CD8-positive, alpha-beta memory T cell (primary cell): ENCODE measurements at regions not wholly inside any gene's neighbourhood (a gene's known extent, or its start where the extent isn't known, plus 50 kb on each side); places are given as distances from the start of the nearest gene placed in this dataset.

Source experiments
- CTCF ChIA-PET: fragments of 350-600 bp; sonication (Branson Sonifier 250); formaldehyde crosslinking; loops from one replicate; lab custom pipeline; 2021; ENCODE audit warnings: antibody characterized with exemption; lab: Charles Lee
- POLR2A ChIA-PET: fragments of 350-600 bp; sonication (Branson Sonifier 250); formaldehyde crosslinking; loops from one replicate; lab custom pipeline; 2021; ENCODE audit warnings: antibody characterized with exemption; lab: Charles Lee
- DNase-seq, 5 donors: peaks; one replicate each; pipeline versions ENCODE4 v3.0.0 to v3.0.0-alpha.2; 2020 to 2022; ENCODE audit warnings: mixed read lengths in 1 of 5
- H3K27ac ChIP-seq: one replicate; pipeline ENCODE4 v1.7.0; 2013; ENCODE audit warnings: low read depth, mild to moderate bottlenecking, low read length, moderate library complexity
- H3K27me3 ChIP-seq: 2 replicates; pipeline ENCODE4 v1.7.0; 2013; ENCODE audit warnings: low read length, mild to moderate bottlenecking; ENCODE audit not compliant: insufficient read depth, poor library complexity, severe bottlenecking
- H3K36me3 ChIP-seq: 2 replicates; pipeline ENCODE4 v1.7.0; 2013; ENCODE audit warnings: mild to moderate bottlenecking, low read length, moderate library complexity; ENCODE audit not compliant: insufficient read depth
- H3K4me1 ChIP-seq: 2 replicates; pipeline ENCODE4 v1.7.0; 2013; ENCODE audit warnings: mild to moderate bottlenecking, low read length, moderate library complexity; ENCODE audit not compliant: insufficient read depth
- H3K4me3 ChIP-seq: 2 replicates; pipeline ENCODE4 v1.7.0; 2013; ENCODE audit warnings: mild to moderate bottlenecking, low read length
- H3K9me3 ChIP-seq: 2 replicates; pipeline ENCODE4 v1.7.0; 2013; ENCODE audit warnings: mild to moderate bottlenecking, low read length
- H3K27ac Mint-ChIP-seq, 8 donors: one replicate each; pipeline ENCODE4 v1.8.0; 2020 to 2021; ENCODE audit warnings: mixed read lengths in 8 of 8, mild to moderate bottlenecking in 6 of 8, inconsistent platforms in 3 of 8, moderate library complexity in 3 of 8
- H3K27me3 Mint-ChIP-seq, 2 donors: one replicate each; pipeline ENCODE4 v1.8.0; 2020 to 2021; ENCODE audit warnings: mixed read lengths in 2 of 2, mild to moderate bottlenecking in 1 of 2, moderate library complexity in 1 of 2
- H3K36me3 Mint-ChIP-seq, 3 donors: one replicate each; pipeline ENCODE4 v1.8.0; 2020 to 2021; ENCODE audit warnings: mixed read lengths in 3 of 3, inconsistent platforms in 1 of 3, mild to moderate bottlenecking in 1 of 3
- H3K4me1 Mint-ChIP-seq, 3 donors: one replicate each; pipeline ENCODE4 v1.8.0; 2020 to 2021; ENCODE audit warnings: mixed read lengths in 3 of 3, inconsistent platforms in 1 of 3, mild to moderate bottlenecking in 1 of 3
- H3K4me3 Mint-ChIP-seq, 7 donors: one replicate each; pipeline ENCODE4 v1.8.0; 2020 to 2021; ENCODE audit warnings: mixed read lengths in 7 of 7, mild to moderate bottlenecking in 6 of 7, moderate library complexity in 4 of 7, inconsistent platforms in 2 of 7
- H3K9me3 Mint-ChIP-seq, 5 donors: one replicate each; pipeline ENCODE4 v1.8.0; 2020 to 2022; ENCODE audit warnings: mixed read lengths in 5 of 5, mild to moderate bottlenecking in 3 of 5, moderate library complexity in 2 of 5, inconsistent platforms in 1 of 5

DNA sequence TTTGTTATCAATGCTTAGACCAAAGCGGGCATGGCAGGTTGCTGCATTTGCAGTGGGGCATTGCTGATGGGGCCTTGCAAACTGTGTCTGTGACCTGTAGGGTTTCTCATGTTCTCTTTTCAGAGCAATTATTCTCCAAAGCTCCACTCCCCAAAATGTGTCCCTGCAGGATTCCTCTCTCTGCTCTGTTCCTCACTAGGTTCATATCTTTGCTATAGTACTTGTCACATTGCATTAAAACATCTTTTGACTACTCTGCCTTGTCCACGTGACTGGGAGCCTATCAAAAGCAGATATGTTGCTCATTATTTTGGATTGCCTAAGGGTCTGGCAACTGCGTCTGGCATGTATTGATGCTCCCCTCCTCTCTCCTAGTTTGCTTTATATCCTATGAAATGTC is 177.7 kb upstream of the MID1 start:
- DNase-seq, result no peak
- peaks cover 0 to 9% (median 2%) of the 10 kb centered on the region in 5 donors for H3K9me3 Mint-ChIP-seq
- H3K36me3 ChIP-seq, result no peaks in the 10 kb centered on the region
- no peaks in the 10 kb centered on the region for H3K4me1 ChIP-seq
- no peak overlapping the region for H3K27ac ChIP-seq
- H3K27me3 Mint-ChIP-seq, result no peaks in the 10 kb centered on the region
- H3K9me3 ChIP-seq, result no peaks in the 10 kb centered on the region
- H3K4me3 ChIP-seq, result no peak overlapping the region
- no peak overlapping the region for H3K4me3 Mint-ChIP-seq
- H3K27me3 ChIP-seq, result no peaks in the 10 kb centered on the region
- POLR2A ChIA-PET, result no interaction called here
- H3K27ac Mint-ChIP-seq, result no peak overlapping the region
- CTCF ChIA-PET, result no interaction called here
- no peaks in the 10 kb centered on the region for H3K4me1 Mint-ChIP-seq
- no peaks in the 10 kb centered on the region for H3K36me3 Mint-ChIP-seq

DNA sequence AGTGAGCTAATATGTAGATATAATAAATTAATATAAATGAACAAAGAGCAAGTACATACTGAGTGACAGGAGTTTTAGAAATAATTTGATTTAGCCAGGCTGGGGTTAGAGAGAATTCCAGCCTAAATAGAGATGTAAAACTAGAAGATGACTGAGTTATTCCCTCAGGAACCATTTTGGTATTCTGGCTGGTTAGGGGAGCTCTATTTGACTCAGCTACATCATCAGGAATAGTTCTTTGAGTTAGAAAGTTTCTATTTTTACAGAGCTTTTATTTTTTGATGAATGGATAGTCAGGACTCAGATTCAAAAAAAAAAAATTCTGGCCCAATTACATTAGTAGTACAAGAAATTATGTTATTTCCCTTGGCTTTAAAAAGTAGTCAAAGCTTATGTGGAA is 180.4 kb upstream of the MID1 start:
- Mint-ChIP-seq H3K9me3 (peaks cover 0 to 9% (median 0%) of the 10 kb centered on the region in 5 donors), H3K4me1 (no peaks in the 10 kb centered on the region), H3K27ac (no peak overlapping the region), H3K4me3 (no peak overlapping the region), H3K27me3 (no peaks in the 10 kb centered on the region), H3K36me3 (no peaks in the 10 kb centered on the region)
- H3K27me3 ChIP-seq, result no peaks in the 10 kb centered on the region
- DNase-seq, result no peak
- H3K9me3 ChIP-seq, result no peaks in the 10 kb centered on the region
- no peak overlapping the region for H3K27ac ChIP-seq
- ChIA-PET CTCF (interaction anchor here (0.9 kb wide), 1 partner anchor 15 kb away, joined by 3 read pairs; no protein-coding TSS in a partner anchor), POLR2A (no interaction called here)
- H3K36me3 ChIP-seq, result no peaks in the 10 kb centered on the region
- no peak overlapping the region for H3K4me3 ChIP-seq
- H3K4me1 ChIP-seq, result no peaks in the 10 kb centered on the region

DNA sequence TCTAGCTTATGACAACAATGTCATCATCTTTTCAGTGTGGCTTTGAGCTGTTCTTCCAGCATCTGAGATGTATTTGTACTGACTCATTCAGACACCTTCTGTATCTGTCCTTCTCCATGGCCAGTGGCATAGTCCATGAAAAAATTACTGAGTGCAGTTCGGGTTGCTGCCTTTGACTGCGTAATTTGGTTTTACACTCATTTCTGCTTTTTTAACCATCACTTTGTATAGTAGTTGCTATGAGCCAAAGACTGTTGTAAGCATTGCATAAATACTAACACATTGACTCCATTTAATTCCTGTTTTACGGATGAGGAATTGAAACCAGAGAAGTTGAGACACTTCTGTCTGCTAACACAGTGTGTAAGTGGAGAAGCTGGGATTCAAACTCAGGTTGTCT is 190.7 kb upstream of the MID1 start:
- H3K27me3 ChIP-seq, result no peaks in the 10 kb centered on the region
- Mint-ChIP-seq H3K27ac (no peak overlapping the region), H3K4me1 (no peaks in the 10 kb centered on the region), H3K4me3 (no peak overlapping the region), H3K9me3 (peaks cover 0 to 15% (median 5%) of the 10 kb centered on the region in 5 donors), H3K27me3 (peaks cover 0 to 2% of the 10 kb centered on the region in 2 donors), H3K36me3 (no peaks in the 10 kb centered on the region)
- CTCF ChIA-PET, result no interaction called here
- no peaks in the 10 kb centered on the region for H3K4me1 ChIP-seq
- H3K27ac ChIP-seq, result no peak overlapping the region
- no peak for DNase-seq
- H3K36me3 ChIP-seq, result no peaks in the 10 kb centered on the region
- POLR2A ChIA-PET, result no interaction called here
- no peaks in the 10 kb centered on the region for H3K9me3 ChIP-seq
- H3K4me3 ChIP-seq, result no peak overlapping the region

DNA sequence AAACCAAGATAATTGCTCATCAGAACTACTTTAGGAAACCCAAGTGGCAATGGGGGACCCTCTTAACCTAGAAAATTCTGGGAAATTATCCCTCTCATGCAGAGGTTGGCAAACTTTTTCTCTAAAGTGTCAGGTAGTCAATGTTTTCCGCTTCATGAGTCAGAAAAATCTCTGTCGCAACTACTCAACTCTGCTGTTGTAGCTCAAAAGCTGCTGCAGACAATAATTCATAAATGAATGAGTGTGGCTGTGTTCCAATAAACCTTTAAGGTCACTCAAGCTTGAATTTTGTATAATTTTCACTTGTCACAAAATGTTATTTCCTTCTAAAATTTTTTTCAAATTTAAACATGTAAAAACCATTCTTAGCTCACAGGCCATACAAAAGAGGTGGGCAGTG is 193.4 kb upstream of the MID1 start:
- Mint-ChIP-seq H3K9me3 (peaks cover 0 to 10% (median 2%) of the 10 kb centered on the region in 5 donors), H3K27me3 (no peaks in the 10 kb centered on the region), H3K4me1 (no peaks in the 10 kb centered on the region), H3K4me3 (no peak overlapping the region), H3K27ac (no peak overlapping the region), H3K36me3 (no peaks in the 10 kb centered on the region)
- Histone ChIP-seq H3K4me3 (no peak overlapping the region), H3K4me1 (no peaks in the 10 kb centered on the region), H3K9me3 (no peaks in the 10 kb centered on the region), H3K27ac (no peak overlapping the region), H3K27me3 (no peaks in the 10 kb centered on the region), H3K36me3 (no peaks in the 10 kb centered on the region)
- ChIA-PET POLR2A (no interaction called here), CTCF (no interaction called here)
- no peak for DNase-seq

DNA sequence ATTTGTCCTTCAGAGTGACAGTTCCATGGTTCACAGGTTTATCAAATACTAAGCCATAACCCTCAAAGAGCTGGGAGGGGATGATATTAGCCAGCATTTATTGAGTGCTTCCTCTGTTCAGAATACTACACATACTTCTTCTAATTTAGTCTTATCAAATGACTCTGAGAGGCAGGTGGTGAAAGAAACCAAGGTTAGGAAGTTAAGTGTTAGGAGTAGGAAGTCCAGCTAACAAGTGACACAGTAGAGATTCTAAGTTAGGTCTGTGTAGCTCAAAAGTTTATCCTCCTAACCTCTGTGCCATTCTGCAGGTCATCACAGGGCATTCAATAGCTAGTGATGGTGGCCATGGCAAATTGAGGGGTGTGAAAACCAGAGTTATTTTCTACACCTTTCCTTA is 198.3 kb upstream of the MID1 start:
- H3K27me3 Mint-ChIP-seq, result peaks cover 0 to 1% of the 10 kb centered on the region in 2 donors
- no peaks in the 10 kb centered on the region for H3K36me3 Mint-ChIP-seq
- no peak for DNase-seq
- Histone ChIP-seq H3K4me3 (no peak overlapping the region), H3K27ac (no peak overlapping the region), H3K4me1 (no peaks in the 10 kb centered on the region), H3K27me3 (no peaks in the 10 kb centered on the region), H3K36me3 (no peaks in the 10 kb centered on the region), H3K9me3 (no peaks in the 10 kb centered on the region)
- peaks cover 0 to 5% (median 0%) of the 10 kb centered on the region in 5 donors for H3K9me3 Mint-ChIP-seq
- H3K27ac Mint-ChIP-seq, result no peak overlapping the region
- H3K4me3 Mint-ChIP-seq, result no peak overlapping the region
- ChIA-PET POLR2A (no interaction called here), CTCF (no interaction called here)
- no peaks in the 10 kb centered on the region for H3K4me1 Mint-ChIP-seq

DNA sequence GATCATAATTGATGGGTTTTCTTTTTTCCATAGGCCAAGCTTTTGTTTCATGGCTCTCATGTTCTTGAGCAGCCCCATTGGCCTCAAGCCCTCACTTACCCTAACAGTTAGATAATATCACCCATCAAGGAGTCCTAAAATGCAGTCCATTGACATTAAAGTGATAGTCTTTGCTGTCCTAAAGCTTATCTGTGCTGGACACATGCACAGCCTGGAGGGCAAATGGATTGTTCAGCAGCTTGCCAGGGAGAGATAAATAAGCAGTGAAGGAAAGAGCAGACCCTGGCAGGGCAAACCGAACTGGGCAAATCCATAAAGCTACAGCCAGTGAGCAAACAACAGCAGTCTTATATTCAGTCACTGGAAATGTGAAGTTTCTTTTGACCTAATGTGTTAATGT is 199.6 kb upstream of the MID1 start:
- no peaks in the 10 kb centered on the region for H3K9me3 ChIP-seq
- H3K27me3 ChIP-seq, result no peaks in the 10 kb centered on the region
- POLR2A ChIA-PET, result no interaction called here
- no peaks in the 10 kb centered on the region for H3K4me1 Mint-ChIP-seq
- no peak overlapping the region for H3K27ac Mint-ChIP-seq
- CTCF ChIA-PET, result no interaction called here
- no peak for DNase-seq
- no peaks in the 10 kb centered on the region for H3K36me3 Mint-ChIP-seq
- no peak overlapping the region for H3K4me3 ChIP-seq
- H3K4me3 Mint-ChIP-seq, result no peak overlapping the region
- no peaks in the 10 kb centered on the region for H3K4me1 ChIP-seq
- no peak overlapping the region for H3K27ac ChIP-seq
- no peaks in the 10 kb centered on the region for H3K36me3 ChIP-seq
- H3K27me3 Mint-ChIP-seq, result peaks cover 0 to 1% of the 10 kb centered on the region in 2 donors
- peaks cover 0 to 5% (median 0%) of the 10 kb centered on the region in 5 donors for H3K9me3 Mint-ChIP-seq

DNA sequence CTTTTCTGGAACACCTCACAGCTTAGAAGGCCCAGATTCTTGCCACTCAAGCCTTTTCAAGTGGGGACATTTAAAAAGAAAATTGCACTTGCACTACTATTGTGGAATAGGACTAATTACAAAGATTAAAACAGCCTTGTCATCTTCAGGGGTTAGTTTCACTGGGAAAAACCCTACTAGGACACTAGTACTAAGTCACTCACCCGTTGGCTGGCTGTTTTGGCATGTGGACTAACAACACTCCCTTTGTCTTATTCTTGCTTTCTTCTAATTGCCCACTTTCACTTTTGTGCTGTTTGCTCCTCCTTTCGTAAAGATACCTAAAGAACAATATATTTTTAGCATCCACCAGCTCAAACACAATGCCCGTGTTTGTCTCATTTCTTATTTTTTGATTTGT is 200.9 kb upstream of the MID1 start:
- H3K36me3 ChIP-seq, result no peaks in the 10 kb centered on the region
- H3K9me3 Mint-ChIP-seq, result peaks cover 0 to 7% (median 2%) of the 10 kb centered on the region in 5 donors
- ChIA-PET CTCF (no interaction called here), POLR2A (no interaction called here)
- no peak for DNase-seq
- H3K4me1 ChIP-seq, result no peaks in the 10 kb centered on the region
- H3K4me1 Mint-ChIP-seq, result no peaks in the 10 kb centered on the region
- H3K4me3 ChIP-seq, result no peak overlapping the region
- no peak overlapping the region for H3K4me3 Mint-ChIP-seq
- H3K27ac ChIP-seq, result no peak overlapping the region
- H3K27ac Mint-ChIP-seq, result no peak overlapping the region
- H3K36me3 Mint-ChIP-seq, result no peaks in the 10 kb centered on the region
- no peaks in the 10 kb centered on the region for H3K9me3 ChIP-seq
- peaks cover 0 to 1% of the 10 kb centered on the region in 2 donors for H3K27me3 Mint-ChIP-seq
- H3K27me3 ChIP-seq, result no peaks in the 10 kb centered on the region

DNA sequence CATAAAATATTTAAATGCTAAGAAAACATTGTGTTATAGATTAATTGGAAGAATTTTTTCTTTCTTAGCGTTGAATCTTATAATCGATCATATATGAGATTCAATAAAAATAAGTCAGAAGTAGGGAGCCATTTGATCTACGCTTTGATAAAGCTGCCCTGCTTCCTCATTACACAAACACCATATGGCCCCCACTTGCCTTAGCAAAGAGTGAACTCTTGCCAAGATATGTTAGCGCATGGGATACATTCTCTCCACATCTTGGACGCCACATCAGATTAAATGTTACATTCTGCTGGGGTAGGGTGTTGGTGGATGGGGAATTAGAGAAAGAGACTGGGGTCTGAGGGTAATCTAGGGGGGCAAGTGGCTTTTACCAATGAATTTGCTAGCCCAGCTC is 207.7 kb upstream of the MID1 start:
- Histone ChIP-seq H3K9me3 (no peaks in the 10 kb centered on the region), H3K4me1 (no peaks in the 10 kb centered on the region), H3K36me3 (no peaks in the 10 kb centered on the region), H3K27ac (no peak overlapping the region), H3K4me3 (no peak overlapping the region), H3K27me3 (no peaks in the 10 kb centered on the region)
- Mint-ChIP-seq H3K27ac (no peak overlapping the region), H3K9me3 (peaks cover 0 to 2% (median 2%) of the 10 kb centered on the region in 5 donors), H3K4me1 (no peaks in the 10 kb centered on the region), H3K27me3 (peaks cover 0 to 1% of the 10 kb centered on the region in 2 donors), H3K4me3 (no peak overlapping the region), H3K36me3 (no peaks in the 10 kb centered on the region)
- ChIA-PET CTCF (no interaction called here), POLR2A (no interaction called here)
- DNase-seq, result no peak

DNA sequence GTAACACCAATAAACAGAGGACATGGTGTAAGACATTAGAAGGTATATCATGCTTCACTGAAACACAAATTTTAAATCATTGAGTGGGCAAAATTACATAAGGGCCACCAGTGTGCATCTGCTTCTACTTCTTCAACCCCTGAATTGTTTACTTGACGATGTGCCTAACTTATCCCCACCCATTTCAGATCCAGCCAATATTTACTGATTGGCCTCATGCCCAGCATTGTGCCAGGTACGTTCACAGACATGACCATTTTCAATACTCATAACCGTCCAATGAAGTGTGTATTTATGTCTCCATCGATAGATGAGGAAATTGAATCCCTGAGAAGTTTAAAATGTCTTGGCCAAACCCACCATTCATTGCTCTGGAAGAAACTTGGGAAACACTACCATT is 208.3 kb upstream of the MID1 start:
- ChIA-PET CTCF (no interaction called here), POLR2A (no interaction called here)
- no peaks in the 10 kb centered on the region for H3K27me3 ChIP-seq
- Mint-ChIP-seq H3K4me1 (no peaks in the 10 kb centered on the region), H3K9me3 (peaks cover 0 to 2% (median 2%) of the 10 kb centered on the region in 5 donors), H3K36me3 (no peaks in the 10 kb centered on the region), H3K27ac (no peak overlapping the region), H3K27me3 (no peaks in the 10 kb centered on the region), H3K4me3 (no peak overlapping the region)
- no peak for DNase-seq
- no peaks in the 10 kb centered on the region for H3K36me3 ChIP-seq
- H3K9me3 ChIP-seq, result no peaks in the 10 kb centered on the region
- H3K27ac ChIP-seq, result no peak overlapping the region
- H3K4me3 ChIP-seq, result no peak overlapping the region
- H3K4me1 ChIP-seq, result no peaks in the 10 kb centered on the region
